GM19025 (cell line): ENCODE measurements at regions not wholly inside any gene's neighbourhood (a gene's known extent, or its start where the extent isn't known, plus 50 kb on each side); places are given as distances from the start of the nearest gene placed in this dataset.

ENCODE experiments used
- ATAC-seq: cut with Tn5 transposase; IDR thresholded peaks from one replicate; pipeline ENCODE4 v1.9.1; 2021; ENCODE audit warnings: mild to moderate bottlenecking, low read depth, moderate library complexity; ENCODE audit not compliant: unreplicated experiment

DNA sequence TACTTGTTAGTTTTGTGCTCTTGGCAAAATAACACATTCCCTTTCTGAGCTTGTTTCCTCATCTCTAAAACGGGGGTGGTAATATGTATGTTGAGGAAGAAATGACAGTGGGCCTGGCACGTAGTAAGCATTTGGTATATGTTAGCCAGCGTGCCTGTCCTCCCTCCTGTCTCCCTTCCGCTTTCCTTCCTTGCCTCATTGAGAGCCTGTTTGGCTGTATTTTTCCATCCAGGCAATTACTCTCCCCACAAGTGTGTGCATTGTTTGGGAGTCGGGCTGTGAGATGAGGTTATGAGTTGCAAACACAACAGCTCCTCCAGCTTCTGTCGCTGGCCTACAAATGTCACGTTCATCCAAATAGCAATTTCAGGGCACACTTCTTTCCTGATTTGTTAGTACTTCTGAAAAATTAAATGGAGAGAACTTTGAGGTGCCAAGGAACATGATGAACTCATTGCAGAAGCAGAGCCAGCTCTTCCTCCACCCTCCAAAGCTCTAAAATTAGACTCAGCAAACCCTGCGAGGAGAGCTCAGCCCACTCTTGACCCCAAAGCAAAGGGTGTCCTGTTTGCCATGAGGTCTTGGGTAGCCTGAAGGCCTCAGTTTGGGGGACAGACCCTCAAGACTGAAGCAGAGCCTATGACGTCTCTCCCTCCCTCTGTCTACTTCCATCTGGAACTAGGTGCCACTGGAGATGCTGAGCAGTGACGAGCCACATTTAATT, 50.7 kb upstream of the TOX2 start:
- no peak for ATAC-seq

DNA sequence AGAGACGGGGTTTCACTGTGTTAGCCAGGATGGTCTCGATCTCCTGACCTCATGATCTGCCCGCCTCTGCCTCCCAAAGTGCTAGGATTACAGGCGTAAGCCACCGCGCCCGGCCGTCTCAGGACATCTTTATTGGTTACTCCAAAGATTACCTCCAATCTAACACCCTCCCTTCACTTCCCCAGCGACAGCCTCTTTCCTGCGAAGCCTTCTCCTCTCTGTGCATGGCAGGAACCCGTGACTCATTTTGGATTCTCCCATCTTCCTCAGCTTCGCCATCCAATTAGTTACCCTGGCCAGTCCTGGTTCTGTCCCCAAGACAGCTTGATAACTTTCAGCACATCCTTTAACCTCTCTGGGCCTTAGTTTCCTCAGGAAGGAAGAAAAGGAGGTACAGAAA, 51.3 kb upstream of the TOX2 start:
- ATAC-seq = no peak

DNA sequence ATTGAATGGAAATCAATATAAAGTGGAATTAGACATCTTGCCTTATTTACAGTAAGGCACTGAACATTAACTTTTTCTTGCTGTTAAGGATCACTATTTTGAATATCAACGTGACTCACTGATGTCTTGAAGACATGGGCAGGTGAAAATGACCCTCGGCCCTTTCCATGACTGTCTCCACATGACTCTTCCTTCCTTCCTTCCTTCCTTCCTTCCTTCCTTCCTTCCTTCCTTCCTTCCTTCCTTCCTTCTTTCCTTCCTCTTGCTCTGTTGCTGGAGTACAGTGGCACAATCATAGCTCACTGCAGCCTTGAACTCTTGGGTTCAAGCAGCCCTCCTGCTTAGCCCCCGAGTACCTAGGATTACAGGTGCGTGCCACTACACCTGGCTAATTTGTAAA, 52.2 kb upstream of the TOX2 start:
- ATAC-seq = no peak

DNA sequence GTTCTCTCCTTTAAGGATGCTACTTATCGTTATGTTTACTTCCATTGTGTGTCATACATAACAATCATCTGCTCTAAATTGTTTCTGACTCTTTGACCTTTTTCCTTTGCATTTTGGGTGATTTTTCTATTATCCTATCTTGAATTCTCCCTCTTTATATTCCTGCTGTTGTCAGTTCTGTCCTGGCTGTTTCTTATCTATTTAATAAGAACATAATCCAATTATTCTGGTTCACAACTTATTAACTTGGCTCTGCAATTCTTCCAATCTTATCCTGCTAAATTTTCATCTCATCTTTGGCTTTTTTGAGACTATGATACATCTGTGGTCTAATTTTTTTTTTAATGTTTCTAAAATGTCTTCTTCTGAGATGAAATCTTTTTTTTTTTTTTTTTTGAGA, 54.7 kb upstream of the TOX2 start:
- no peak for ATAC-seq

DNA sequence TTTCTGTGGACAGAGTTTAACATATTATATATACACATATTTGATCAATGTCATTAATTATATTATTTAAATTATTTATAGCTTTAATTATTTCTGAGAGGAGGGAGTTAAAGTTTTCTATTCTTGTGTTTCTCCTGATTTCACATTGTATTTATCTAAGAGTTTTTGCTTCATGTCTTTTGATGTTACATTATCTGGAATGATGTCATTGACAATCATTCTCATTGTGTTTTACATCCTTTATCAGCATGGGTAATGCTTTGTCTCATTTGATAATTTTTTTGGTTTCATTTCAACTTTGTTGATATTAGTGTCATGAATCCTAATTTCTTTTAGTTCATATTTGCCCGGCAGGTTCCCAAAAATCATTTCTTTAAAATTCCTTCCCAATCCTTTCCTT, 56.7 kb upstream of the TOX2 start:
- no peak for ATAC-seq

DNA sequence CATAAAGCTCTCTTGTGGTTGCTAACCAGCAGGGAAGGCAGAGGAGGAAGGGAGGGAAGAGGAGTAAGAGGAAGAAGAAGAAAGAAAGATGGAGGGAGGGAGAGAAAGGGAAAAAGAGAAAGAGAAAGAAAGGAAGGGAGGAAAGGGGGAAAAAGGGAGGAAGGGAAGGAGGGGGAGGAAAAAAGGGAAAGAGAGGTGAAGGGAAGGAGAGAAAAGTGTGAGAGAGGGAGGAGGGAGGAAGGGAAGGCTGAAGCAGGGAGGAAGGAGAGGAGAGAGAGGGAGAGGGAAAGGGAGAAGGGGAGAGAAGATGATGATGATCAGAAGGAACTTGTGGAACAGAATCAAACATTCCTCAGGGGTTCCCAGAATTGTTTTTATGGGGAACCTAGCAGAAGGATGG, 57.5 kb upstream of the TOX2 start:
- no peak for ATAC-seq

DNA sequence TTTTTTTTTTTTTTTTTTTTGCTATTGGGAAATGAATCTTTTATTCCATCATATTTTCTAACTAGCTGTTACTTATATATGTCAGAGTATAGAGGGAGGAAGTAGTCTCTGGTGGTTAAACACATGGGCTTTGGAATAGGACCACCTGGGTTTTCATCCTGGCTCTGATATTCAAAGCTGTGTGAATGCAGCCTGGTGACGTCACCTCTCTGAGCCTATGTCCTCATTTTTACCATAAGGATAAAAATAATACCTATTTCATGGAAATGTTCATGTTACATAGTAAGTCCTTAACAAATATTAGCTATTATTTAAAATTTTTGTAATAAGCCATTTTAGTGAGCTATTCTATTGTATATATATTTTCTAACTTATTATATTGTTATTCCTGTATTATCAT, 58.8 kb upstream of the TOX2 start:
- no peak for ATAC-seq

DNA sequence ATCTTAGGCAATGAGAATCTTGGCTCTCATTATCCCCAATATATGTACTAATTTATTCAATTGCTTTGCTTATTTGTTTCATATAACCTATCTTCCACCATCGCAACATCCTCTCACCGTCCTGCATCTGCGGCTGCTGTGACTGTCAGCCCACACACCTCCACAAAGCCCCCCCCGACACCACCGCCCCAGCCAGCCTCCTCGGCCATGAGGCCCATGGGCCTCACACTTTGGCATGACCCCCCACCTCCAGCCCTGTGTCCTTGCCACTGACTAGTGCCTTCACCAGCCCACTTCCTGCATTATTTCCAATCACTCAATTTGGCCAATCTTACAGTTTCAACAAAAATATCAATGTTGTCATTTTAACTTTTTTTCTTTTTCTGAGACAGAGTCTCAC, 60.7 kb upstream of the TOX2 start:
- no peak for ATAC-seq

DNA sequence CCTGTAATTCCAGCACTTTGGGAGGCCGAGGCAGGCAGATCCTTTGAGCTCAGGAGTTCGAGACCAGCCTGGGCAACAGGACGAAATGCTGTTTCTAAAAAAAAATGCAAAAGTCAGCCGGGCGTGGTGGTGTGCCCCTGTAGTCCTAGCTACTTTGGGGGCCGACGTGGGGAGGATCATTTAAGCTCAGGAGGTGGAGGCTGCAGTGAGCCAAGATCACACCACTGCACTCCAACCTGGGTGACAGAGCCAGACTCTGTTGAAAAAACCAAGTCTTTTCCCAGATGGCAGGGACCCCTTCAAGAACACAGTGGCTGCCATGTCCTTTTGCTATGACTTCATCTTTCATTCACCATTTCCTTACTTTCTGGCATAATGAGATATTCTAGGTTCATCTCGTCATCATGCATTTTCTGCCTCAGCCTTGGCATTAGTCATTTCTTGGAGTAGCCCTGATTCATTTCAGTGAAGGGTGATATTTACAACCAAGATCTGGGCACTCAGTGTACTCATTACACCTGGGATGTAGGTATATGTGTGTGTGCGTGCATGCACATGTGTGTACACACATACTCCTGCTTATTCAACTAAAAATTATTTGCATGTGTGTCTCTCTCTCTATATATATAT, 61.4 kb upstream of the TOX2 start:
- no peak for ATAC-seq

DNA sequence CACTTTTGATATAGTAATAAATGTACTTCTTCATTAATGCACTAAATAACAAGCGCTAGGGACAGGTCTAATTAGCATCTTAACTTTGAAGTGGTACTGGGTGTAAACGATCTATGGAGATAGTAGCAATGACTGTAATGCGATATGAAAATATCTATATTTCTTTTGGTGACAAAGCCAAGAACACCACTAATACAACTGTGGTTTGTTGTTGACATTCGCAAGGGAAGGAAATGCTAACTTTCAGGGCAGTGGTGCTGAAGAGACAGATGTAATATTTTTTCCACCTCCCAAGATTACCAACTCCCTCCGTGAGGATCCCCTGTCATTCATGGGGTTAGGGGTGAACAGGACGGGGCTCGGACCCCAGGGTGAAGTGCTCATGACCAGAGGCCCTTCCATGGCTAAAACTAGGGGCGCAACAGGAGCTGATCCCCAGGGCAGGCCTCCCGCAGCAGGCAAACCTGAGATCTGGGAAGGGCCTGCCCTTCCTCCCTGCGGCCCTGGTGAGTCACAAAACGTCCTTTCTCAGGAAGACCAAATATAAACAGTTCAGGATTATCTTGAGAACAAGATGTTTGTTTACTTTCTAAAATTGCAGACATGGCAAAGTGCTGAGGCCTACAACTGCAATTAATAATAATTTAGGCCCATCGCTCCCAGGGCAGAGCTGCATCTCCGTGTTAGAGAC, 65.0 kb upstream of the TOX2 start:
- no peak for ATAC-seq

DNA sequence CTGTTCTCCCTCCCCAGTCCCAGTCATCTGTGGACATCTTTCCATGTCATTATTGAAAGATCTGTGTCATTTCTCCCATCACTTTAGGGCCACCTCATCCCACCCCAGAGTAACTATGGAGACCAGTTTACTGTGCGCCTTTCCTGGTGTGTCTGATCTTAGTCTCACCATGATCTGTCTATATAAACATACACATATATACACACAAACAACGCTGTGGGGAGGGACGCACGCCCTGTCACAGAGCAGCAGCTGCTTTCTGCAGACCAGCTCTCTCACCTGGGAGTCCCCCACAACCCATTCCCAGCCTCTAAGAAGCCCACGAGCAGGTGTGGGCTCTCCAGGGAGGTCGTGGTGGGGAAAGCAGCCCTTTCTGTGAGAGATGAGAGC, 68.1 kb upstream of the TOX2 start:
- ATAC-seq = no peak

DNA sequence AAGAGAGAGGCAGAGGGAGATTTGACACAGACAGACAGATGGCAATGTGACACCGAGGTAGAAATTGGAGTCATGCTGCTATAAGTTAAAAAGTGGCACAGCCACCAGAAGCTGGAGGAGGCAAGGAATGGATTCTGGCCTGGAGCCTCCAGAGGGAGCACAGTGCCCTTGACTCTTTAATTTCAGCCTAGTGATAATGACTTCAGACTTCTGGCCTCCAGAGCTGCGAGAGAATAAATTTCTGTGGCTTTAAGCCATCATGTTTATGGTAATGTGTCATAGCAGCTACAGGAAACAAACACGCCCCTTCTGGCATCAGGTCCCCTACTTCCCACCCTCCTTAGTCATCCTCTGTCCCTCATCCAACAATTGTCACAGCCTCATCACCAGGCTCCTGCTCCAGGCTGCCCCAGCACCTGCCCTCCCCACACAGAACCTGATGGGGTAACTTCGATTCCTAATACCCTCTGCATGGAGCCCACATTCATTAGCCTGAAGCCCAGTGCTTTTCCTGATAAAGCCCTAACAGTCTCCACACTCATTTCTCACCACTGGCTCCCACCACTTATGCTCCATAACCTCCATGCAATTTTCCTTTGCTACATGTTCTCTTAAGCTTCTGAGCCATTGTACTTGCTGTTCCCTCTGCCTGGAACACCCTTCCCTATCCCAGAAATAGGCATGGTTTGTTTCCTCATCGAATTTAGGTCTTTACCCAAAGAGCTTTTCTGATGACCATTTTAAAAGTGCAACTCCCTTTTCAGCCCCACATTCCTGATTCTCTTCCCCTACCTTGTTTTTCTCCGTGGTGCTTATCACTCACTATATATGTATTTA, 69.7 kb upstream of the TOX2 start:
- ATAC-seq = no peak

DNA sequence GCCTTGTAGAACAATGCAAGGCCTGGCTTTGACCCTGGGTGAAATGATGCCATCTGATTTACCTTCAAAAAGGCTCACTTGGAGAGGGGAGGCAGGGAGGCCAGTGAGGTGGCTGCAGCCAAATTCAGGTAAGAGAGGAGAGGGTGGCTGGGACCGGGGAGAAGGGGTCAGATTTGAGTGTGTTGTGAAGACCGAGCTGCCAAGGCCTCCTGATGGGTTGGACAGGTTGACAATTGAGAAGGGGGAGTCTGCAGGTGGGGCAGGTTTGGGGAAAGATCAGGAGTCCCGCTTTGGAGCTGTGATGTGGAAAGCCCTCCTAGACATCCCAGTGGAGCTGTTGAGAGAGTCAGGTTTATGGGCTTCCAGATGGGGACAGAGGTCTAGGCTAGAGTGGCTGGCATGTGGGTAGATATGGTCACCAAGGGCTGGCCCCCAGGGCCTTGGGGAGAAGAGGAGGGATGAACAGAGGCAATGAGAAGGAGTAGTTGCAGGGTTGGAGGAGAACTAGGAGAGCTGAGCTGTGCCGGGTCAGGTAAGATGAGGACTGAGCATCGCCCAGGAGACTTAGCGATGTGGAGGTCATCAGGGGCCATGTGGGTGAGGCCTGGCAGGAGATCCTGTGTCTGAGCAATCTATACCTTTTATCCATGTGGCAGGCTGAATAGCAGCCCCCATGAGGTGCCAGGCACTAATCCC, 70.5 kb upstream of the TOX2 start:
- ATAC-seq = no peak

DNA sequence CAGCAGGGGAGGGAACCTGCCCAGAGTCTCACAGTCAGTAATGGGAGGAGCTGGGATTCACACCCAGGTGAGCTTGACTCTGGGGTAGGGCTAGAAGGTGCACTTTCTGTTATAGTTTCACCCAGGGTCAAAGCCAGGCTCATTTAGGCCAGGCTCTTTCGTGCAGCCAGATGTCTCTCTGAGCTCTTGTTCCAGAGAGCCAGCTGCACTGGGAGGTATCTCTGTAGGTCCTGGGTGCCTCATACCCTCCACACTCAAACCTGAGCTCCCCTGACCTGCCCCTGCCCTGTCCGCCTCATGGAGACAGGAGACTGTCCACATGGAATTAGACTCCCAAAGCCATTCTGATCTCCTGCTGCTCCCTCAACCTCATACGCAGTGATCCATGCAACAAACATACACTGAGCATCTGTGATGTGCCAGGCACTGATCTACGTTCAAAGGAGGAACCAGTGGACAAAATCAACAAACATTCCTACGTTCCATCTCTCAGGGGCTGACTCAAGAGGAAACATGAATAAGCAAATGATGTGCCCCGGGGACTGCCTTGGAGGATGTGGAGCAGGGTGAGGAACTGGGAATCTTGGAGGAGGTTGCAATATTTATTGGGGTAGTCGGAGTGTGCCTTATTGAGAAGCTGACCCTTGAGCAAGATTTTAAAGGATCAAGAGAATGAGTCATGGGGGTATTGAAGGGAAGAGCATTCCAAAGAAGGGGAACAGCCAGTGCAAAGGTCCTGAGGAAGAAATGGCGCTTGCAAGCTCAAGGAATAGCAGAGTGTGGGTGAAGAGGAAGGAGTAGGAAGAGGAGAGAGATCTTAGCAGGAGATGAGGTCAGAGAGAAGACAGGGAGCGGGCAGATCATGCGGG, 71.3 kb upstream of the TOX2 start:
- no peak for ATAC-seq

DNA sequence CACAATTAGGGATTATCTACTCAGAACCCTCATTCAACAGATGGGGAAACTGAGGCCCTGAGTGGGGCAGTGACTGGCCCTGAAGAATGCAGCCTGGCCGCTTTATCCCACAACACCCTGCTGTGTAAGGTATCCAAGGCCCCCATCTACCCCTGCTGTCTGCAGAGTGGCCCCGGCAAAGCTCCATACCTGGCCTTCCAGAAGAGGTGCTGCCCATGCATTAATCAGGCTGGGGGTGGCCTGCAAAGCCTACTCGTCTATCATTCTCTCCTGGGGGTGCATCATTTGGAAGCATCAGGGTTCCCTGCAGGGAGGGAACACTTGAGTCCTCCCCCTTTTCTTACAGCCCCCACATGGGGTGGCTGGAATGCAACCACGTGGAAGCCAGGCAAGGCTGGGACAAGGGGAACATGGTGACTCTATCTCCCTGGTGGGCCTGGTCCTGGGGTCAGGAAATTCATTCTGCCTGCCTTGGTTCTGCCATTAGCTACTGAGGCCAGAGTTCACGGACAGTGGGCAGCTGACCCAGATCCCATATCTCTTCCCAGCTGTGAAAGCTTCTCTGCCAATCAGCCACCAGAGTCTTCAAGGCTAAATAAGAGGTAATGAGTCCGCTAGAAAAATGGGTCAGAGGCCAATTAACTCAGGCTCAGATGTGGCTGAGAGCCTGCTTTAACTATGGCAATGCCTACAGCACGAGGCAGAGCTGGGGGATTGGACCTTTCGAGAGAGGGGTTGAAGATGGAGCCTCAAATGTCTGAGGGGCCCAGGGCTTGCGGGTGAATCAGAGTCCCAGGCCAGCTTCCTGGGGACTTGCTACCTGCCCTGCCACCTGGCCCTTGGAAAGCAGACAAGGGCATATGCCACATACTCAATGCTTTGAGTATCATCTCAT, 72.3 kb upstream of the TOX2 start:
- no peak for ATAC-seq

DNA sequence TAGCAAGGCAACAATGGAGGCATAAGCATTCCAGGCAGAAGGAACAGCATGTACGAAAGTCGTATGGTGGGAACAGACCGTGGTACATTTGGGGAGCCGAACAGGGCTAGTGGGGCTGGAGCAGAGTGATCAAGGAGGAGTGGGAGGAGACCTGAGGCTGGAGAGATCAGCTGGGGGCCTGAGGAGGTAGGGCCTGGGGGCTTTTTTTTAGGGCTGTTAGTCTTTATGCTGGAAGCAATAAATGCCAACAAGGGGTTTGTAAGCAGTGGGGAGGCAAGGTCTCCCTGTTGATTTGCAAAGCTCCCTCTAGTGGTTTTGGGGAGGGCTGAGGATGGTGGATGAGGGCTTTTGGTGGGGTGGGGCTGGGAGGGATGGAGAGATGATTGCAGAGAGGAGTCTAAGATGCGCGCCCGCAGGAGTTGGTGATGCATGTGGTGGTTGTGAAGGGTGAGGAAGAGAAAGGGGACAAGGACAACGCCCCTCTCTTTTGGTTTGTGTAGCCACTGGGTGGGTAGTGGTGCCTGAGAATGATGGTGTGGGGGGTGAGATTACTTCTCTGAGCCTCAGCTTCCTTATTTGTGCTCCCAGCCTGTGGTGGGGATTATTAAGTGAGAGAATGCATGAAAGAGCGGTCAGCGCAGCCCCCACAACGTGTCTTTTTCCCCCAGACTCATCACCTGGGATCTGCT, 74.1 kb upstream of the TOX2 start:
- no peak for ATAC-seq

DNA sequence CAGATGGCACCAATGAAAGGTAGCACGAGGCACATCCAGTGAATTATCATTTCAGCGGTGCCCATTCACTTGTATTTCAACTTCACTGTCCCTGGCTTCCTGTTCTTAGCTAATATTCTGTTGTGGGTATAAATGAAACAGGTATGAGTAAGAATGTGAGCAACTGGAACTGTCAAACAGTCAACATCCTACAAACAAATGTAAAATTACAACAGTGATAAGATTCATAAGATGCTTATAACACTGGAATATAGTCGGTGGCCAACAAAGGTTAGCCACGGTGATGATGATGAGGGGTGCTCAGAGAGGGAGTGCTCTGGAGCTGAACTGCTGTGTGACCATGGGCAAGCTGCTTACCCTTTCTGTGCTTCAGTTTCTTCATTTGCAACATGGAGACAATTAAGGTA, 74.9 kb upstream of the TOX2 start:
- ATAC-seq = no peak

DNA sequence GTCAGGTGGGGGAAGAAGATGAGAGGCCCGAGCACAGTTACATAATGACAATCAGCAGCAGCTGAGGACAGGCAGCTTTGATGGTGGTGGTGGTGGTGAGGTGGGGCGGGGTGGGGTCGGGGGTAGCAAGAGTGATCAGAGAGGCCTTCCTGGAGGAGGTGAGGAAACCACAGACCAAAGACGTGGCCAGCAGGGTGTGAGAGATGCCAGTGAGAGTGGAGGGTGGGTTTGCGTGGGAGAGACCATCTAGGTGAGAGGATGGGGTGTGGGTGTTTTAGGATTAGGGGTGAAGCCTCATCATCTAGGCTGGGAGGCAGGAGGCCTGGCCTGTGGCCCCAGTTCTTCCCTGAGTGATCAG, 76.0 kb upstream of the TOX2 start:
- ATAC-seq = no peak
